Keratinocyte (primary cell): ENCODE measurements at regions not wholly inside any gene's neighbourhood (a gene's known extent, or its start where the extent isn't known, plus 50 kb on each side); places are given as distances from the start of the nearest gene placed in this dataset.

Source experiments
- DNase-seq: peaks from one replicate; pipeline ENCODE4 v3.0.0-alpha.2; 2011; ENCODE audit warnings: low read depth, missing footprints, low spot score
- FAIRE-seq: peaks from 2 replicates; lab custom pipeline; 2011; peaks lifted over from hg19 to GRCh38; lab: Jason Lieb, UNC
- H2AFZ ChIP-seq: 2 replicates; pipeline ENCODE4 v1.6.0; 2012; ENCODE audit warnings: low read length, control low read depth, inconsistent platforms; ENCODE audit not compliant: control insufficient read depth
- H3K27ac ChIP-seq: 2 replicates; pipeline ENCODE4 v1.5.1; 2011; ENCODE audit warnings: low read length; ENCODE audit not compliant: control insufficient read depth, insufficient read depth
- H3K27me3 ChIP-seq: 3 replicates; pipeline ENCODE4 v1.6.0; 2011; ENCODE audit warnings: low read length; ENCODE audit not compliant: control insufficient read depth, insufficient read depth; ENCODE audit errors: extremely low read depth
- H3K36me3 ChIP-seq, 2 experiments: 2 replicates in 1 of 2; 3 replicates in 1 of 2; pipeline ENCODE4 v1.5.1; 2011; ENCODE audit warnings: low read length in 2 of 2, mild to moderate bottlenecking in 1 of 2; ENCODE audit not compliant: control insufficient read depth in 2 of 2, insufficient read depth in 2 of 2; ENCODE audit errors: extremely low read depth in 1 of 2
- H3K4me1 ChIP-seq: 3 replicates; pipeline ENCODE4 v1.5.1; 2011; ENCODE audit warnings: low read length; ENCODE audit not compliant: control insufficient read depth, insufficient read depth; ENCODE audit errors: extremely low read depth
- H3K4me2 ChIP-seq: 3 replicates; pipeline ENCODE4 v1.6.0; 2011; ENCODE audit warnings: low read depth, low read length; ENCODE audit not compliant: control insufficient read depth, insufficient read depth; ENCODE audit errors: extremely low read depth
- H3K4me3 ChIP-seq, 3 experiments: fragments of 200-600 bp in 1 of 3; sonication (generic) in 1 of 3; 2 replicates in 2 of 3; 3 replicates in 1 of 3; pipeline ENCODE4 v1.5.1; 2011 to 2016; ENCODE audit warnings: low read length in 3 of 3, mild to moderate bottlenecking in 3 of 3, control low read depth in 2 of 3, inconsistent platforms in 1 of 3, low read depth in 1 of 3, mixed read lengths in 1 of 3, mixed run types in 1 of 3, moderate library complexity in 1 of 3; ENCODE audit not compliant: control insufficient read depth in 2 of 3, insufficient read depth in 2 of 3; ENCODE audit errors: extremely low read depth in 1 of 3
- H3K79me2 ChIP-seq: 2 replicates; pipeline ENCODE4 v1.6.0; 2012; ENCODE audit warnings: low read length; ENCODE audit not compliant: control insufficient read depth, insufficient read depth
- H3K9ac ChIP-seq: 3 replicates; pipeline ENCODE4 v1.6.0; 2011; ENCODE audit warnings: low read length; ENCODE audit not compliant: control insufficient read depth, insufficient read depth; ENCODE audit errors: extremely low read depth
- H3K9me1 ChIP-seq: 3 replicates; pipeline ENCODE4 v1.6.0; 2011; ENCODE audit warnings: low read length; ENCODE audit not compliant: control insufficient read depth, insufficient read depth; ENCODE audit errors: extremely low read depth
- H3K9me3 ChIP-seq: 2 replicates; pipeline ENCODE4 v1.5.1; 2012; ENCODE audit warnings: low read depth, low read length; ENCODE audit not compliant: control insufficient read depth
- H4K20me1 ChIP-seq: 3 replicates; pipeline ENCODE4 v1.6.0; 2011; ENCODE audit warnings: low read length; ENCODE audit not compliant: control insufficient read depth, insufficient read depth; ENCODE audit errors: extremely low read depth
- CTCF ChIP-seq, 3 experiments: IDR thresholded peaks in 1 of 3; conservative IDR thresholded peaks in 1 of 3; optimal IDR thresholded peaks in 1 of 3; 2 replicates in 2 of 3; 3 replicates in 1 of 3; pipeline versions ENCODE3 to v1.5.1; 2011; ENCODE audit warnings: low read length in 3 of 3, mild to moderate bottlenecking in 3 of 3, moderate library complexity in 2 of 3, control low read depth in 1 of 3, inconsistent platforms in 1 of 3; ENCODE audit not compliant: insufficient read depth in 2 of 3; ENCODE audit errors: extremely low read depth in 1 of 3
- EZH2 ChIP-seq: IDR thresholded peaks from one replicate; pipeline ENCODE4 v1.6.1; 2012; ENCODE audit warnings: inconsistent platforms, mild to moderate bottlenecking, low read length, moderate library complexity
- dilution Hi-C: fragments of 300-500 bp; cut with MboI; formaldehyde crosslinking; loops from one replicate; pipeline ENCODE4 v1.7.0; 2020; ENCODE audit warnings: low sequenced_read_pairs; ENCODE audit not compliant: extremely low pct_ligation_motif_present

GRCh38 chr10:35925493-35925892 lies 283.4 kb upstream of the FZD8 start:
- Histone ChIP-seq H3K9ac (no peak overlapping the region), H4K20me1 (no peaks in the 10 kb centered on the region), H3K9me3 (no peaks in the 10 kb centered on the region), H3K4me3 (no peak overlapping the region), H3K9me1 (no peaks in the 10 kb centered on the region), H2AFZ (no peak overlapping the region), H3K4me2 (no peak overlapping the region), H3K27me3 (no peaks in the 10 kb centered on the region), H3K79me2 (no peaks in the 10 kb centered on the region), H3K4me1 (no peaks in the 10 kb centered on the region), H3K36me3 (no peaks in the 10 kb centered on the region), H3K27ac (no peak overlapping the region)
- dilution Hi-C loops = no loop called here
- FAIRE-seq (peak; percentile 41), DNase-seq (no peak)
- TF ChIP-seq EZH2 (no peak), CTCF (optimal IDR thresholded peaks at IDR 0.05 in 1 of 3, IDR thresholded peaks at IDR 0.05 in 1 of 3, conservative IDR thresholded peaks at IDR 0.05 in 1 of 3; ENCODE audit: extremely low read depth in 1 of 3, insufficient read depth in 2 of 3, low read length in 3 of 3) (no peak)

GRCh38 chr10:35924759-35925158 lies 282.7 kb upstream of the FZD8 start:
- H3K9ac ChIP-seq = no peak overlapping the region
- TF ChIP-seq CTCF (optimal IDR thresholded peaks at IDR 0.05 in 1 of 3, IDR thresholded peaks at IDR 0.05 in 1 of 3, conservative IDR thresholded peaks at IDR 0.05 in 1 of 3; ENCODE audit: extremely low read depth in 1 of 3, insufficient read depth in 2 of 3, low read length in 3 of 3) (no peak), EZH2 (no peak)
- dilution Hi-C loops = no loop called here
- H3K79me2 ChIP-seq = no peaks in the 10 kb centered on the region
- no peaks in the 10 kb centered on the region for H3K27me3 ChIP-seq
- H2AFZ ChIP-seq = no peak overlapping the region
- no peak for DNase-seq
- no peak overlapping the region for H3K4me3 ChIP-seq
- no peaks in the 10 kb centered on the region for H3K9me3 ChIP-seq
- no peaks in the 10 kb centered on the region for H4K20me1 ChIP-seq
- H3K27ac ChIP-seq = no peak overlapping the region
- H3K4me2 ChIP-seq = no peak overlapping the region
- H3K9me1 ChIP-seq = no peaks in the 10 kb centered on the region
- no peak for FAIRE-seq
- H3K36me3 ChIP-seq = no peaks in the 10 kb centered on the region
- H3K4me1 ChIP-seq = no peaks in the 10 kb centered on the region
